NCI-H1694 (cell line): ENCODE measurements at regions not wholly inside any gene's neighbourhood (a gene's known extent, or its start where the extent isn't known, plus 50 kb on each side); places are given as distances from the start of the nearest gene placed in this dataset.

Source experiments
- DNase-seq: peaks from one replicate; lab custom pipeline; 2025; lab: John Stamatoyannopoulos, UW

DNA sequence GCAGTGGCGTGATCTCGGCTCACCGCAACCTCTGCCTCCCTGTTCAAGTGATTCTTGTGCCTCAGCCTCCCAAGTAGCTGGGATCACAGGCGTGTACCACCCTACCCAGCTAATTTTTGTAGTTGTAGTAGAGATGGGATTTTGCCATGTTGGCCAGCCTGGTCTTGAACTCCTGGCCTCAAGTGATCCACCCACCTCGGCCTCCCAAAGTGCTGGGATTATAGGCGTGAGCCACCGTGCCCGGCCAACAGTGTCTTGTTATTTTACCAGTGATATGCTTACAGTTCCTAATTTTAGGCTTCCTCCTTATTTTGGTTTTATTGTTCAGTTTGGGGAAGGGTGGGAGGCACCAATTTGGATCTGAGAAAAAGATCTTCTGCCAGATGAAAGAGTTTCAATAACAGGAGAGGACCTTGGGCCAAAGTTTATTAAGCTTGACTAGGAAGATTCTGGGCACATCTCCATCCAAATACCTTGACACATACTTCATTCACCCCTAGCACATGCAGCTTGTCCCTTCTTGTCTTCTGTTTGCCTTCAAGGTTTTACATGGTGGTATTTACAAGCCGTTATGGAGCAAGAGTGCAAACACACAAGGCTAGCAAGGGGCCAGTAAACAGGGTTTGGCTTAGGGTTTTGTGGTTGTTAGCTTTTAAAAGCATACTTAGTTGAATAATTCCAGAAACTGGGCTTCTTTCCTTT, 168.1 kb upstream of the DMRT1 start:
- no peak for DNase-seq

DNA sequence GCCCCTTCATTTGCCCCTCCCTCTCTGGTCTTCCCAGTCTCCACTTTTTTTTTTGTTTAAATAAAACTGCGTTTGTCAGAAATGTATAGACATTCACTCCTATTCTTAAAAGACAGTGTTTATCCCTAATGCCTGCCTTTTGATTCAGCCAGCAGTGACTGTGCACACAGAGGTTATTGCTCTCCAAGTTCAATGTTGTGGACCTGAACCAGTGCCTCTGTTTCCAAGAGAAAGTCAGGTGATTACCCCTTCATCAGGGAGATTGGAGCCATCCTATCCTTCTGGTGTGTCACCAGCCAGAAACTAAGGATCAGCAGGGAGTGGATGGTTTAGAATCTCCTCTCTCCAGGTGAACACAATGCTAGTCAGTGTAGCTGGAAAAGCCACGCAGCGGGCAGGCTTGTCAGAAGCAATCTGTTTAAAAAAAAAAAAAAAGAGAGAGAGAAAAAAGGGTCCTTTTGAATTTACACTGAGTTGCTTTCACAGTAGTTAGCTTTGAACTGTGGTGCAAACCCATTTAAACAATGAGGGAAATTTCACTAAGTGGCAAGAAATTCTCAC, 167.5 kb upstream of the DMRT1 start:
- DNase-seq = no peak

DNA sequence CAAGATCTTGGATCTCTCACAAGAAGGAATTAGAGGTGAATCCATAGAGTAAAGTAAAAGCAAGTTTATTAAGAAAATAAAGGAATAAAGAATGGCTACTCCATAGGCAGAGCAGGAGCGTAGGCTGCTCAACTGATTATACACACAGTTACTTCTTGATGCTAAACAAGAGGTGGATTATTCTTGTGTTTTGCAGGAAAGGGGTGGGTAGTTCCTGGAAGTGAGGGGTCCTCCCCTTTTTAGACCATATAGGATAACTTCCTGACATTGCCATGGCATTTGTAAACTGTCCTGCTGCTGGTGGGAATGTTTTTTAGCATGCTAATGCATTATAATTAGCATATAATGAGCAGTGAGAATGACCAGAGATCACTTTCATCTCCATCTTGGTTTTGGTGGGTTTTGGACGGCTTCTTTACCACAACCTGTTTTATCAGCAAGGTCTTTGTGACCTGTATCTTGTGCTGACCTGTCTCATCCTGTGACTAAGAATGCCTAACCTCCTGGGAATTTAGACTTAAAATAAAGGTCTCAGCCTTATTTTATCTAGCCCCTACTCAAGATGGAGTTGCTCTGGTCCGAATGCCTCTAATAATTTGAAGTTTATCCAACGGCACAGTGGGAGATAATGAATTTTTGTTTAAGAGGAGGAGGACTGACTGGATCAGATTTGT, 165.7 kb upstream of the DMRT1 start:
- DNase-seq = no peak

DNA sequence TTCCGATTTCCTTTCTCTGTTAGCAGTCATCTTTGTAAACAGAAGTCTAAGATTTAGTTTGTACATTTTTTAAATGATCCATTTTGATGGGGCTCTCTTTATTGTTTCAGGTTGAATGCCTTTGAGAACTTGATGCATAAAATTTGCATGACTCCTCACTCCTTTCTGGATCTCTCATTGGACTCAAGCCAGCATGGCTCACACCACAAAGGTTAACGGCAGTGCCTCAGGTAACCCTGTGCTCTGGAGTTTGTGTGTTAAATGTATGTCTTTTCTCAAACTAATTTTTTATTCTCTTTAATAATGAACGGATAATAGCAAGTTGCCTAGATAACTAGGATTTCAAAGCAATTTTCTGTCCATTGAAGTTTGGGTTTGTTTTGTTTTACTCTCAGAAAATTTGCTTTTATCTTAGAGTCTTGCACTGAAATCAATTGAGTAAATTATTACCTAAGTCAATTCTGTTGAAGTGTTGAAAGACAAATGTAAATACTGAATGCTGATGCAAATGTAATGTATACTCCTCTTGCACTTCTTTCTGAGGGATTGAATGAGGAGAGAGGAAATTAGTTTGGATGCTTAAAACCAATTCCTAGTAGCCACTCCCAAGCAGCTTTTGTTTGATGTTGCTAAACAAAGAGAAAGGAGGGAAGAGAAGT, 164.6 kb upstream of the DMRT1 start:
- no peak for DNase-seq

DNA sequence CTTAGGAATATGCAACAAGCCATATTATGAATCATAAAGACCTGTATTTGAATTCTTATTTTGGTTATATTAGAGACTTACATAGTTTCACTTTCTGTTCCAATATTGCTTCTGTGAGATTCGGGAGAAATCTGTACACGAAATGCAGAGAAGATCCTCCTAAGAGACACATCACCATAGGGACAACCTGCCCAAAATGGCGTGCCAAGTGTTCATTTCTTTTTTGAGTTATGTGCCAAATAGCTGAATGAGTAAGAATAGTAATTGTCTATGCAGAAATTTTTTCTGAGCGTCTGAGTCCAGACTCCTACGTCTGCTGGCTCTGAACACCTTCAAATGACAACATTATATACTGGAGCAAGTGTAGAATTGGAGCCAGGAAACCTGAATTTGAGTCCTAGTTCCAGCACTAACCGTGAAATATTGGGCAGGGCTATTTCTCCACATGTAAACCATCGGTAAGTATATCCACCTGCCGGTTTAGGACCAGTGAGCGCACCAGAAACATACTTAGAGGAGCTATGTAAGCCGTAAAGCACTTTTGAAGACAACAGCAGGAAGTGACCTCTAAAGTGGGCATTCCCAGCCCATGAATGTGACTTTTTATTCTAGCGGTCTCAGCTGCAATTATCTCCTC, 163.9 kb upstream of the DMRT1 start:
- no peak for DNase-seq

DNA sequence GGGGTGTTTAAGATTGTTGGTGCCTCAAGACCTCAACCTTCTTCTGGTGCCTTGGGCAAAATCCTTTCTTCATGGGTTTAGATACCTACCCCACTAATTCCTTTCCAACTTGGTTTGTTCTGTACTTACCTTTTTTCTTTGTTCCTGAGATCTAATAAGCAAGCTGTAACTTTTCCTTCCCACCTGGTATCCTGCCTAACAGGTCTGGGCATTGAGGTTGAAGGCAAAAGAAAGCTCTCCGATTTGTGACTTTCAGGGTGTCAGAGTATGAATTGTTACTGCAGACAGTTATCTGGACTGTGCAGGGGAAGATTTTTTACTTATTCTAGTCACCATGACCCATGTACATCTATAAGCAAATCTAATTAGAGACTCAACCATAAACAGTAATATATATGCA, 162.6 kb upstream of the DMRT1 start:
- DNase-seq = no peak

DNA sequence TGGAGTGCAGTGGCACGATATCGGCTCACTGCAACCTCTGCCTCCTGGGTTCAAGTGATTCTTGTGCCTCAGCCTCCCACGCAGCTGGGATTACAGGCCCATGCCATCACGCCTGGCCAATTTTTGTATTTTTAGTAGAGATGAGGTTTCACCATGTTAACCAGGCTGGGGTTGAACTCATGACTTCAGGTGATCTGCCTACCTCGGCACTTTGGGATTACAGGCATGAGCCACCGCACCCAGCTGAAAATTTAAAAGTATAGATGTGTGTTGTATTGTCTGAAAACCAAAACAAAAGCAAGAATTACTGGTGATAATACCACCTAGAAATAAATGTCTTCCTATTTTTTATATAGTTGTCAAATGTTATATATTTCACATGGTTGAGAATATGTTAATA, 162.0 kb upstream of the DMRT1 start:
- DNase-seq = no peak

DNA sequence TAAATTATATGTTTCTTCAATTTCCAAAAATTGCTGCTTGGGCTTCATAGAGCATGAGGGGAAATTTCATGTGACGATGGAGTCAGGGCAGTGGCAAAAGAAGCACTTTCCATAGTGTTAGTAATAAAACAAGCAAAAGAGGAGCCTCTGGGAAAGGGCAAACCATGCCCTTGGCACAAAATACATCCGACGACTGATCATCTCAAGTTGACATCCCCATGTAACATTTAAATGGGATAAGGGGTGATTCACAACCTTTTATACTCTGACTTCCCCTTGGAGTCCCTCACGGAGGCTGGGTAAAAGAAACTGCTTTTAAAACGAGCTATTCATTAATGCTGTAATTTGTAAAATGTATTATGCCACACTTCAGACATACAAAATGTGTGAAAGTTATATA, 161.4 kb upstream of the DMRT1 start:
- DNase-seq = no peak

DNA sequence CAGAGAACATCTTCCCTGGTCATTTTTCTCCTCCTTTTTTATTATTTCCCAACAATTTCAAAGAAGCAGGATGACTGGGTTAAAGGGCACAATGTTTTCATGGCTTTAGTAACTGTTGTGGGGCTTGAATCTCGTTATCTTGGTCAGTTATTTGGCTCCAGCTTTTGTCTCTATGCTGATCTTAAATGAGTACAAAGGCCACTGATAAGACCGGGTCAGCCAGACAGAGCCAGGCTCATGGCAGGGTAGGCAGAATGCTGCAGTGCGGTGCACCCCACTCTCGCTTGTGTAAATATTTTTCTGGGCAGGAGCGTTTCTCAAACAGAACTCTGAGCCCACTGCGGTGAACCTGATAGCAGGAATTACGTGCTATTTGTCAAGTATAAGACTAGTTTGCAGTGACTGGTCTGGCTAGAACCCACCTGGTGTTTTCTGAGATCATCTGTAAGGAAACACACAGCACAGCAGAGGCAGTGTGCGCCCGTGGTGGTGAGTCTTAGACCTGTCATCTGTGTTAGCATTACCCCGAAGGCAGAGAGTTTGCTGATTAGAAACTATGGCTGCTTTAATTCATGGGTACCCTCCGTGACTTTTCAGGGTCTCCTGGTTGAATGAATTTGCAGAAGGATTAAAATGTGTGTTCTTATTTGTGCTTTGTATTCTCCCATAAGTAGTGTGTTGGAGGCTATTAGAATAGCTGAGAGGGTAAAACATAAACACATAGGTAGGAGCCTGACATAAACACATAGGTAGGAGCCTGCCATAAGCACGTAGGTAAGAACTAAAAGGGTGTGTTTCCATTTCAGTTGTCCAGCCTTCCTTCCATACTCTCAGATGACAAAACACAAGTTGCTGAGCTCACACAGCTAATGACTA, 158.6 kb upstream of the DMRT1 start:
- DNase-seq = no peak

DNA sequence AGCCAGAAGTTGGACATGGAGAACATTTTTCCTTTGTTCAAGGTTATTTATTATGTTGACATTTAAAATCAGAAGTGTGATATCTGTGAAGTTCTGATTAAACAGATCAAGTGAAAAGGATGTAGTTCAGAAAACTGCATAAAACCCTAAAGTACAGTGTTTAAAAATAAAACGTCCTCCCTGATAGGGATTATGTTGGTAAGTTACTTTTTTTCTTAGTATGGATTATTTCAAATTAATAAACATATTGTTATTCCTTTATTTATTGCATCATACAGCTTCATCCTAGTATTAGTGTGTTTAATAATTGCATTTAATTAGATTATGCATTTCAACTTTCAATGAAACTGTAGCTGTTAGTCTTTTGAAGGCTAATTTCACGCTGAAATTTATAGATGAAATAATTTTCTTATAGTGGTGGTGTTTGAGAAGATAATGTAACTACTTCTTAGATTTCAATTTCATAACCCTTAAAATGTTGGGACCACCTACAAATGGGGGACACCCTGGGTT, 157.9 kb upstream of the DMRT1 start:
- DNase-seq = no peak

DNA sequence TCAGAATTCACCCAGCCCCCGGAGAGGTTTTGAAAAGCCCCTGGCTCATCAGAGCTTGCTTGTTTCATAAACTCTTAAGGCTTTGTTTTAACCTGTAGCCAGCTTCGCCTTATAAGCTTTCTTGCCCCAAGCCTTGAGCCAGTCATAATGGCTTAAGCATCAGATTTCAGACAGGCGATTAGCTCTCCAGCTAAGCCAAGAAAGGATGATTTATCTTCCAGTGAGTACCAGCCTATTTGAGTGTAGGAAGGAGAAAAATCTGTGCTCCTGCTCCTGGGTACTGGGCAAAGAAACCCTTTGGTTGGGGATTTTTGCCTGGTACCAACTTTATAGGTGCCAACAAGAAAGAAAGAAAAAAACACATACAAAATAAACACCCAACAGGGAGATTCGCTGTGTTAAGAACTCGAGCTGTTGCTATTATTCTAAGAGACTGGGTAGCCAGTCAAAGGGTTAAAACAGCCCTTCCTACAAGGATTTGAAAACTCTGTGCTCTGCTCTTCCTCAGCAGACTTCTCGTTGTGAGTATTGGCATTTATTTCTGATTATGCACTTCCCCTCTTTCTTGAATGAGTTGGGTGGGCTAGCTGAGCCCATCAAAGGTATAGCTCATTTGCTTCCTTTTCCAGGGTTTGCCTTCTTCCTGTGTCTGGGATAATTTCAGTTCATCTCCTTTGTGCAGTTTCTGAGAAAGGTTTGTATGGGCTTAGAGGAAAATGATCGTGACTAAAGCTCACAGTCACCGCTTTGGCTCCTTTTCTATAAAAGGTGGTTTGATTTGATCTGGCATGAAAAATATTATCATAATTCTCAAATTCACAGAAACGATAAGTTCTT, 157.2 kb upstream of the DMRT1 start:
- DNase-seq = no peak

DNA sequence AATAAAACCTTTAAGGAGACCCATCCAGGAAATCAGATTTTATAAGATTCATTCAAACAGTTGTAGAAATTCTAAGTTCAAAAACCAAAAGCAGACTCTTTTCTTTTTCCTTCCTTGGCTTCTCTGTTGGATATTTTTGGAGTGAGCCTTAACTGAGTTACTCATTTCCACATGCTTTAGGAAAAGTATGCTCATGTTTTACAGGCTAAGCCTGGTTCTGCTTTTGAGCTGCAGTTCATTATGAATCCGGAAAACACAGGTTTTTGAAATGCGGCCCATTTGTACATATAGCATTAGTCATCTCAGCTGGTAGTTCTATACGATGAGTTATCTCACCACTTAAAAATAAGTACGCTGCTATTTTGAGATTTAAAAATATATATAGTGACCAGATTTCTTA, 156.6 kb upstream of the DMRT1 start:
- DNase-seq = no peak

DNA sequence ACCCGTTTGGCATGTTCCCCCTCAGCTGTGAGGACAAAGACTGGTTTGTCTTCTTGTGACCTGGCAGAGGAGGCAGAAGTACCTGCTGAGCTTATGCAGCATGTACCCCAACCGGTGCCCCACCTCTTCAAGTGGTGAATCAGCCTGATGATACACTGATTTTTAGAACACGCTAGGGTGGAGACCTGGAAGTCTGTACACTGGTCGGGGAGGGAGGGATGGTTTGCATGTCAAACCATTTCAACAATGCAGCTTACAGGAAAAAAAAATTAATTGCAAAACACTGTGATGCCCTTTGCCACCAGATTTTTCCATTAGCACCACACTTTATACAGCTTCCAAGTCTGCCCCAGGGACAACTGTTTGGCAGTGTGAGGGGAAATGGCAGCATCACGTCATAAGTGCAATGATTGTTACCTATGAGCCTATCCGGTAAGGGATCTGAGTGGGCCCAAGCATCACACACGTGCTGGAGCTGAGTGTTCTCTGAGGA, 155.1 kb upstream of the DMRT1 start:
- DNase-seq = no peak

DNA sequence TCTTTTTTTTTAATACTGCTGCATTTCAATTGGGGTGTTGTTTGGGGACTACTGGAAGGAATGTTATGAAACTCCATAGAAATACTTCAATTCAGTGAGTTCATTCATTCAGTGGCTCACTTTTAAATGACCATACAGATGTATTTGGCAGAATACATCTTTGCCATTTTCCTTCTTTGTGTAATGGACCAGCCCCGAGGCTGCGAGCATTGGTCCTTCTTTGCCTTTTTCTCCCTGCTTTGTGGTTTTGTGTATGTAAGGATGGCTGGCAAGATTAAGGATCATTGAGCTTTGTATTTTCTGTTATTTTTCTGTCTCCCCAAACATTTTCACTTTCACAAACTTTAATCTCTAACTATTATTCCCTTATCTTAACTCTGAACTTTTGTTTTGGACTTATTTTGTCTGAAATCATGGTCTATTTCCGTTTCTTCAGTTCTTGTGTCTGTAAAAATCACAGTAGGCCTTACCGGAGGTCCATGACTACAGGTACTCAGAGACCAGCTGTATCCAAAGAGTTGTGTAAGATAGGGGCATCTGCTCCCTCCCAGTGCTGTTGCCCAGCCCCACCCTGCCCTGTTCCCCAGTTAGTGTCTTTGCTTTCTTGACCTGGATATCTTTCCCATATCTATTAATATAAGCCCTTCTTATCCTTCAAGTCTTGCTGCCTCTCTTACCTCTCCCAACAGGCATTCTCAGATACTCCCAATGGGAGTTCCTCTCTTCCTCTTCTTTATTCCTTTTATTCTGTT, 154.3 kb upstream of the DMRT1 start:
- DNase-seq = no peak

DNA sequence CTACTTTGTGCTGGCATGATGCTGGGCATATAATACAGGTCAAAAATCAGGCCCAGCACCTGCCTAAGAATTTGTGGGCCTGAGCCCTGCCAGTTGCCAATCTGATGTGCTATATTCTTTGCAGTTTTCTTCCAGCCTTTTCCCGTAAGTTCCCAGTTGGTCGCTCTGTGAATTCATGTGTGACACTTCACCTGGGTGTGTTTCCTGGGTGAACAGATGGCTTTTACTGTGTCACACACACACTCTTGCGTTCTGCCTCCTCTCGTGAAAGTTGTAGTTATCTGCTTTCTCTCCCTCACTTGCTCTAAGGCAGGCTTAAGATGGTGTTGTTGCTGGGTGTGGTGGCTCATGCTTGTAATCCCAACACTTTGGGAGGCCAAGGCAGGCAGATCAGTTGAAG, 153.5 kb upstream of the DMRT1 start:
- DNase-seq = no peak

DNA sequence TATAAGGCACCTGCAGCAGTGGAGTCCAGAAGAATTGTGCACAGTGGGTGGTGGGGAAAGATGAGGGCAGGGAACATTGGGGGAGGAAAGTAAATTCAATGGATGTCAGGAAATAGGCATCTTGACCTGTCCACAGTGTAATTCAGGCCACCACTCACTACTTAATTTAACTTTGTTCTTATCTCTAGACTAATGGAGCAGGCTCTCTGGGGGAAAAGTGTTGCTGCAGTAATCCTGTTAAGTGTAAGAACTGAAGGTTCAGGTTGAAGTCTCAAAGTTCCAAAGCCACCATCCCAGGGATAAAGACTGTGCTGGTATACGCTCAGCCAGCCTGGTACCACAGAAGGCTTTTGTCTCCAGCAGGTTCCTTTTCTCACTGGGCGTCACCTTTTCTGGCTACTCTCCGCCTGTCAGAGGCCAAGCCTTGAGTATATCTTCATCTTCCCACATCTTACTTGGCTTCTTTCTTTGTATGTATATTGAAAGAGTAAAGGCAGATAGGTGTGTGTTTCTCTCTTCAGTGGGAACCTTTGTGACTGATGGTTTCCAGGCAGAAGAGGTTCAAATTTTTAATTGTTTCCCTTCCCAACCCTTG, 150.9 kb upstream of the DMRT1 start:
- no peak for DNase-seq

DNA sequence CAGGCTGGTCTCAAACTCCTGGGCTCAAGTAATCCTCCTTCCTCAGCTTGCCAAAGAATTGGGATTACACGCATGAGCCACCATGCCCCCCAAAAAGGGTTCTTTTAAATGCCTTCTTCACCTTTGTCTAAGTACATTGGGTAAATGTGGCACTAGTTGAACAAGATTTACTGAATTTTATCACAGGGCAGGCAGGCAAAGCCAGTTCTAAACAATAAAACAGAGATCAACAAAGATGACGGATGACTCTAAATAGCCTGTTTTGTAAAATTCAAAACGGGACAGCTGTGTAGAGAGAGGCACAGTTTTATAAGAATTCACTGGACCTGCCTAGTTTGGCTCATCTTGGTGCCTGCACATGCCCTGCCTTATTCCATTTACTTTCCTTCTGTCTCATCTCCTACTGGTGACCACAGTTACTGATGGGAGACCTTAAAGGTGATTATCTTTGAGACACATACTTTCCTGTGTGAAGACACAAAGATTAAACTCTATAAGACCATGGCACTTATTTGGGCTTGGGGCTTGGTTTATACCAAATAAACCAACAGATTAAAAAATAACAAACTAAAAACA, 149.6 kb upstream of the DMRT1 start:
- no peak for DNase-seq

DNA sequence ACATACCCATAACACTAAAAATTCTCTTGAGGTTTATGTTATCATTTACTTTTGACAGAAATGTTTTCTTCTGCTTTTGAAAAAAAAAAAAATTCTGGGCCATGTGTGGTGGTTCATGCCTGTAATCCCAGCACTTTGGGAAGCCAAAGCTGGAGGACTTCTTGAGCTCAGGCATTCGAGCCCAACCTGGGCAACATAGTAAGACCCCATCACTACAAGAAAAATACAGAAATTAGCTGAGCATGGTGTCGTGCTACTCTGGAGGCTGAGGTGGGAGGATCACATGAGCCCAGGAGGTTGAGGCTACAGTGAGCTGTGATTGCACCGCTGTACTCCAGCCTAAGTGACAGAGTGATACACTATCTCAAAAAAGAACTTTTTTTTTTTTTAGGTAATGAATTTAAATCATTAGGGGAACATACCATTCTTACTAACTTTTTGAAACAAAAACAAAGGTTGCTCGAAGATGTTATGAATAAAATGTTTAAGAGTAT, 148.8 kb upstream of the DMRT1 start:
- DNase-seq = no peak
